ENCODE measurements at regions not wholly inside any gene's neighbourhood (a gene's known extent, or its start where the extent isn't known, plus 50 kb on each side); places are given as distances from the start of the nearest gene placed in this dataset.

DNA sequence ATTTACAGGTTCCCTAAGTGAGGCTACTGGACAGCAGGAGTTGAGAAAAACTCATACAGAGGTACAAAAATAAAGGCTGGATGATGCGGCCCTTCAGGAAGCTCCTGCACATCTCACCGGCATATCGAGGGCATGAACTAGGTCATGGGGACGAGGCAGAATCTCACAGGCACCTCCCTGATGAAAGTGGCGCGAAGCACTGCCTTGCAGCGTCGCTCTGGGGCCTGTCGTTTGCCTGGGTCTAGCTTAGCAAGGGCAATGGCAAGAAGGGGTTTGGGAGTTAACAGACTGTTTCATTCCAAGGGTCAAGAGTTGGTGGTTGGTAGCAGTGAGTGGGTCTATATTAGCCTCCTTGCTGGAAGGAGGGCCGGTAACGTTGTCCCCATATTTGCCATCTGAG, 103.5 kb upstream of the IRF2BP2 start:
- Histone ChIP-seq H3K9me3 (ENCODE audit: control insufficient read depth, insufficient read depth, low read length) (no peaks in the 10 kb centered on the region; the same call in 1 of the 2 replicates), H3K9ac (ENCODE audit: low read depth, low read length) (no peak overlapping the region), H3K36me3 (ENCODE audit: insufficient read depth, low read length) (no peaks in the 10 kb centered on the region), H3K4me1 (ENCODE audit: insufficient read depth, low read length) (no peaks in the 10 kb centered on the region)

DNA sequence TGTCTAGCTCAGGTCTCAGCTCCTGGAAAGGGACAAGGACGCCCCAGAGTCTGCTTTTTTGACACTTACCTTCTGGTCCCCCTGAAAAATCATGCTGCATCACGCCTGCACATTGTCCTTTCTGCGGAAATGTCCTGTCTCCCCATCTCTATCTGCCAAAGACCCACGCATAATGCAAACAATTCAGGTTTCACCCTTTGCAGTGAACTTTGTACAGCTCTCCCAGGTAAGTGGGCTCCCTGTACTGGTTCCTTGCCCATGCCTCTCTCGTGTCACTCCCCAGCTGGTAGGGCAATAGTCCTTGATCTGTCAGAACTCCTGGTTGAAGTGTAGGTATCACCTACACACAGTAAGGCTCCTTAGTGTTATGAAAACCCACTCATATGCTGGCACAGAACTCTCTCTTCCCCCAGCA, 102.9 kb upstream of the IRF2BP2 start:
- Histone ChIP-seq H3K4me1 (ENCODE audit: insufficient read depth, low read length) (no peaks in the 10 kb centered on the region), H3K36me3 (ENCODE audit: insufficient read depth, low read length) (no peaks in the 10 kb centered on the region)

DNA sequence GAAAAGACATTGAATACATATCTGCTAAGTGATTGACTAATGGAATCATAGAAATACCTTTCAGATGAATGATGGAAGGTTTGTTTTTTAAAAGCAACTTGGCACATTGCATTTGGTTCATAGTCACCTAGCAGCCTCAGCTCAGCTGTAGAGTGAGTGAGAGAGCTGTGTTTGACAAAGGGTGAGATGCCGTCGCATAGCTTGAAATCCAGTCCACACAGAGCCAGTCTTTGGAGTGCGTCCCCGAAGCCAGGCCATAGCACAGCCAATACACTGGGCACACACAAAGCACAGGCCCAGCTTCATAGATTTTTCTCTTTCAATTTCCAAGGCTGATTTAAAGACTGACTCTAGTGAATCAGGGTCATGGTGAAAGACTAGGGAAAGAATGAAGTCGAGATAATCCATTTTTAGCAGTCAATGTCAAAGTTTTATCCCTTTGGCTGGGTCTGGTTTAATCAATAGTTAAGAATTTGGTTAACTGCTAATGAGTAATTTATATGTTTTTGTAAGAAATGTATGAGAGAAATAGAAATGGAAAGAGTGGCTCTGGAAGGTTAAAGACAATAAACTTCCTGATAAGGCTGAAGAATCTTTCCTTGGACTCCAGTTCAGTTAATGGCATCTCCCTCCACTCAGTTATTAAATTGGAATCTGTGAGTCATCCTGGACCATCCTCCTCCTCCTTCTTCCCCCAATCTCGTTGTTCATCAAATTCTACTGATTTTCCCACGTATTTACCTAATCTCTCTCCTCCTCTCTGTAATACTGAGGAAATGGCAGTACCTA, 101.2 kb upstream of the IRF2BP2 start:
- H3K9me3 ChIP-seq (ENCODE audit: control insufficient read depth, insufficient read depth, low read length) = no peaks in the 10 kb centered on the region; the same call in 1 of the 2 replicates
- H3K36me3 ChIP-seq (ENCODE audit: insufficient read depth, low read length) = no peaks in the 10 kb centered on the region
- H3K4me1 ChIP-seq (ENCODE audit: insufficient read depth, low read length) = no peaks in the 10 kb centered on the region
- H3K9ac ChIP-seq (ENCODE audit: low read depth, low read length) = no peak overlapping the region

More for the DNA sequence above, 102.9 kb upstream of the IRF2BP2 start:
- Histone ChIP-seq H3K9me3 (ENCODE audit: control insufficient read depth, insufficient read depth, low read length) (no peaks in the 10 kb centered on the region; the same call in 1 of the 2 replicates), H3K9ac (ENCODE audit: low read depth, low read length) (no peak overlapping the region)

DNA sequence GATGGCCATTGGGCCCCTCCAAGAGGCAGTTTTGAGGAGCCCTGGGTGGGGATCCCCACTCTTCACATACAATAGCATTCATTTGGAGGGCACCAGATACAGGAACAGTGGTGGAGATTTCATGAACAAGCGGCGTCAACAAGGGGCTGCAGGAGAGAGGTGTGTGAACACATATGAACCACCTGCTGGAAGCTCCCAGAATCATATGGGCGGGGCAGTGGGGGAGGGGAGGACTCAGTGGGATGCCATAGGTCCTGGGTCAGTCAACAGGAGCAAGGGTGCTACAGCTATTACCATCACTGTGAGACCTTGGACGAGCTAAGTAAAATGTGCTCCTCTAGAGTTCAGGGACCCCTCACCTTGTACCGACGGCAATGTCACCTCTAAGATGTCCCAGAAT, 100.4 kb upstream of the IRF2BP2 start:
- Histone ChIP-seq H3K36me3 (ENCODE audit: insufficient read depth, low read length) (no peaks in the 10 kb centered on the region), H3K9me3 (ENCODE audit: control insufficient read depth, insufficient read depth, low read length) (no peaks in the 10 kb centered on the region; the same call in 1 of the 2 replicates), H3K4me1 (ENCODE audit: insufficient read depth, low read length) (no peaks in the 10 kb centered on the region), H3K9ac (ENCODE audit: low read depth, low read length) (no peak overlapping the region)

GRCh38 chr1:234709473-234710228, 99.7 kb upstream of the IRF2BP2 start:
- Histone ChIP-seq H3K9ac (ENCODE audit: low read depth, low read length) (no peak overlapping the region), H3K4me1 (ENCODE audit: insufficient read depth, low read length) (no peaks in the 10 kb centered on the region), H3K36me3 (ENCODE audit: insufficient read depth, low read length) (no peaks in the 10 kb centered on the region), H3K9me3 (ENCODE audit: control insufficient read depth, insufficient read depth, low read length) (no peaks in the 10 kb centered on the region; the same call in 1 of the 2 replicates)

GRCh38 chr1:234708700-234709395, 98.9 kb upstream of the IRF2BP2 start:
- no peaks in the 10 kb centered on the region for H3K4me1 ChIP-seq (ENCODE audit: insufficient read depth, low read length)

DNA sequence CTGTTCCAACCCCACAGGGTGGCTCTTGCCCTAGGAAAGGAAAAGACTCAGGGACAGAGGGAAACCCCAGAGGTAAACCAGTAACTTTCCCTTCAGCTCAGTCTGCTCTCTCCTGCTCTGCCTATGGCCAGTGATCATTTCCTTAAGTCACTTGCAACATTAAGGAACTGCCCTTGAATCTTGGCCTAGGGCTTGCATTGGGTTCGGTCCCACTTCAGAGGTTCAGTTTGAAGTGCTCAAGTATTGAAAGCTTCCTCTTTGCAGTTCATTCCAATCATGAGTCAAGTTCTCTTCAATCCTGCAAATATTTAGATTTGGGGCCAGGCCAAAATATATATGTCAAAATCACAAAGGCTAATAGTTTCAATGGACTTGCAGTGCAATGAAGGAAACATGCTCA, 97.7 kb upstream of the IRF2BP2 start:
- Histone ChIP-seq H3K9me3 (ENCODE audit: control insufficient read depth, insufficient read depth, low read length) (no peaks in the 10 kb centered on the region; the same call in 1 of the 2 replicates), H3K4me1 (ENCODE audit: insufficient read depth, low read length) (no peaks in the 10 kb centered on the region), H3K36me3 (ENCODE audit: insufficient read depth, low read length) (no peaks in the 10 kb centered on the region)

More at GRCh38 chr1:234708700-234709395, 98.9 kb upstream of the IRF2BP2 start:
- Histone ChIP-seq H3K9ac (ENCODE audit: low read depth, low read length) (no peak overlapping the region), H3K9me3 (ENCODE audit: control insufficient read depth, insufficient read depth, low read length) (no peaks in the 10 kb centered on the region; the same call in 1 of the 2 replicates), H3K36me3 (ENCODE audit: insufficient read depth, low read length) (no peaks in the 10 kb centered on the region)

GRCh38 chr1:234706931-234707330, 97.0 kb upstream of the IRF2BP2 start:
- Histone ChIP-seq H3K9ac (ENCODE audit: low read depth, low read length) (no peak overlapping the region), H3K36me3 (ENCODE audit: insufficient read depth, low read length) (no peaks in the 10 kb centered on the region), H3K4me1 (ENCODE audit: insufficient read depth, low read length) (no peaks in the 10 kb centered on the region)

More for the DNA sequence above, 97.7 kb upstream of the IRF2BP2 start:
- no peak overlapping the region for H3K9ac ChIP-seq (ENCODE audit: low read depth, low read length)

DNA sequence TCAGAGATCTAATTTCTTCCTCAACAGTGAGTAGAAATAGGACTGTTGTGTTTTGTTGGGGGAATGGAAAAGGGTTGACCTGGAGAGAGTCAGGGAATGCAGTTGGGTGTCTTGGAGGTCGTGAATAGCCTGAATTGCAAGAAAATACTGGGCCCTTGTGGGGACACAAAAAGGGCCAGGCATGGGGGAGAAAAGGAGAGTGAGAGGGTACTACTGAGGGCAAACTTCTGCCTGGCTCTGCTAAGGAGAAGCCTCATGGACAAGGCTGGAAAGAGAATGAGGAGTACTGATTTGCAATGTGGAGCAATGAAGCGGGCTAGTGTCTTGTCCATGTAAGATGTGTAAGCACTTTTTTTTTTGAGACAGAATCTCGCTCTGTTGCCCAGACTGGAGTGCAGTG, 96.2 kb upstream of the IRF2BP2 start:
- no peaks in the 10 kb centered on the region for H3K4me1 ChIP-seq (ENCODE audit: insufficient read depth, low read length)

More at GRCh38 chr1:234706931-234707330, 97.0 kb upstream of the IRF2BP2 start:
- no peaks in the 10 kb centered on the region; the same call in 1 of the 2 replicates for H3K9me3 ChIP-seq (ENCODE audit: control insufficient read depth, insufficient read depth, low read length)

GRCh38 chr1:234705615-234706014, 95.6 kb upstream of the IRF2BP2 start:
- Histone ChIP-seq H3K9me3 (ENCODE audit: control insufficient read depth, insufficient read depth, low read length) (no peaks in the 10 kb centered on the region; the same call in 1 of the 2 replicates), H3K36me3 (ENCODE audit: insufficient read depth, low read length) (no peaks in the 10 kb centered on the region), H3K4me1 (ENCODE audit: insufficient read depth, low read length) (no peaks in the 10 kb centered on the region), H3K9ac (ENCODE audit: low read depth, low read length) (no peak overlapping the region)

More for the DNA sequence above, 96.2 kb upstream of the IRF2BP2 start:
- Histone ChIP-seq H3K9me3 (ENCODE audit: control insufficient read depth, insufficient read depth, low read length) (no peaks in the 10 kb centered on the region; the same call in 1 of the 2 replicates), H3K36me3 (ENCODE audit: insufficient read depth, low read length) (no peaks in the 10 kb centered on the region), H3K9ac (ENCODE audit: low read depth, low read length) (no peak overlapping the region)

DNA sequence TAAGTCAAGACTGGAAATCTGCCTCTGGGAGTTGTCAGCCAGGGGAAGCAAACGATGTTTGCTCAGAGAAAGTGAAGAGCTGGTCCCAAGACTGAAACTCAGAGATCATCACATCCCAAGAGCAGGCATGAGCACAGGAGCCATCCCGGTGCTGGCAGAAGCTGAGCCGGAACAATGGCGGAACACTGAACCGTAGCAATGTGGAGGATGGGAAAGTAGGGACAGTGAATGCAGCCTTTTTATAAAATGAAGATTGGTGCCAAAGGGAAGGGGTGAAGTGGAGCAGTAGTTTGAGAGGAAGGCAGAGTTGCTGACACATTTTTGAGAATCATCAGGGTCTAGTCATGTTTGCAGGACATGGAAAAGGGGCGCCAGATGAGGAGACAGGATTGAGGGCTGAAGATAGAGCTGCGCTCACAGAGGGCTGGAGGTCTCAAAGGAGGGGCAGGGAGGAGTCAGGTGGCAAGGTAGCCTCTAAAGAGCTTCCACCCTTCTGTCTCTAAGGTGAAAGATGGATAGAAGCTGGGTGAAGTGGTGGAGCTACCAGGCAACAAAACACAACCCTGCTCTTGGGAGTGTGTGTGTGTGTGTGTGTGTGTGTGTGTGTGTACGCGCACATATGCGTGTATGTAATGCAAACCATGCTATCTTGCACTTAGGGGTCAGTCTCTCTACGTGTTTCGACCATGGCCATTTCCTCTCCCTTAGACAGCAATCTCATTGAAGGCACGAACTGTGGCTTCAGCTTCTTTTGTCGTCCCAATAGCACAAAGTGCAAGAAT, 94.3 kb upstream of the IRF2BP2 start:
- no peak overlapping the region for H3K9ac ChIP-seq (ENCODE audit: low read depth, low read length)
- no peaks in the 10 kb centered on the region for H3K36me3 ChIP-seq (ENCODE audit: insufficient read depth, low read length)
- no peaks in the 10 kb centered on the region; the same call in 1 of the 2 replicates for H3K9me3 ChIP-seq (ENCODE audit: control insufficient read depth, insufficient read depth, low read length)
- no peaks in the 10 kb centered on the region for H3K4me1 ChIP-seq (ENCODE audit: insufficient read depth, low read length)

GRCh38 chr1:234702342-234703000, 92.5 kb upstream of the IRF2BP2 start:
- Histone ChIP-seq H3K36me3 (ENCODE audit: insufficient read depth, low read length) (no peaks in the 10 kb centered on the region), H3K4me1 (ENCODE audit: insufficient read depth, low read length) (no peaks in the 10 kb centered on the region), H3K9ac (ENCODE audit: low read depth, low read length) (no peak overlapping the region), H3K9me3 (ENCODE audit: control insufficient read depth, insufficient read depth, low read length) (no peaks in the 10 kb centered on the region)

DNA sequence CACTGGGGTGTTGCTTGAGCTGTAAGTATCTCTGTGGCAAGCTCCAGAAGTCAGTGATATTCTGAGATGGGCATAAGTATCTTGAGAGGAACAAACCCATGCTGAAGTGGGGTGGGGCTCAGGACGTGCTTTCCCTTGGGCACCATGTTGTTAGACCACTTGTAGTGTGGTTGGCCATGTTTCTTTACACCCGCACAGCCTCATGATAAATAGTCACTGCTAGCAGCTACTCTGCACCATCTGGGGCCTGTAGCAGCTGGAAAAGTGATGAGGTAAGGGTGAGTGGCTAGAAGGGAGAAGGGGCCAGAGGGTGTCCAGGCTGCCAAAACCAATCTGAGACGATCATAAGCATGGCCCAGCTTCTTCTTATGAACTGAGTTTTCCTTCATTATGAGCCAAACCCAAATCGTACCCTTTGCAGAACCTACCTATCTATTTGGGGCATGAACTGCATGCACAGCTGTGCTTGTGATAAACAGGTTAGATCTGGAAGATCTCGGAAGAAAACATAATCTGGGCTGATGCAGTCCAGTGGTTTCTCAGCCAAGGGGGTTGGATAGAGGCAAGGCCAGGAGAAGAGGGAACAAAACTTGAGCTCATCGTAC, 91.9 kb upstream of the IRF2BP2 start:
- H3K36me3 ChIP-seq (ENCODE audit: insufficient read depth, low read length) = no peaks in the 10 kb centered on the region
- H3K9me3 ChIP-seq (ENCODE audit: control insufficient read depth, insufficient read depth, low read length) = no peaks in the 10 kb centered on the region
- H3K9ac ChIP-seq (ENCODE audit: low read depth, low read length) = no peak overlapping the region
- H3K4me1 ChIP-seq (ENCODE audit: insufficient read depth, low read length) = no peaks in the 10 kb centered on the region
